HepG2 (cell line): ENCODE measurements at regions not wholly inside any gene's neighbourhood (a gene's known extent, or its start where the extent isn't known, plus 50 kb on each side); places are given as distances from the start of the nearest gene placed in this dataset.

ENCODE experiments used
- CSRNP1 ChIP-seq: sonication (generic); formaldehyde crosslinking; IDR thresholded peaks from 2 replicates; pipeline ENCODE4 v1.8.1; 2023; ENCODE audit warnings: mild to moderate bottlenecking, missing genetic modification reagents
- KIAA2018 ChIP-seq: sonication (generic); formaldehyde crosslinking; IDR thresholded peaks from 2 replicates; pipeline ENCODE4 v1.5.0; 2020; ENCODE audit warnings: mild to moderate bottlenecking, missing genetic modification reagents, borderline replicate concordance
- MED13 ChIP-seq: sonication (generic); formaldehyde crosslinking; IDR thresholded peaks from 2 replicates; pipeline ENCODE4 v1.5.0; 2020; ENCODE audit warnings: missing genetic modification reagents
- MIER3 ChIP-seq: IDR thresholded peaks from 2 replicates; pipeline ENCODE4 v1.6.1; 2016; ENCODE audit warnings: missing compliant biosample characterization, borderline replicate concordance
- MIXL1 ChIP-seq: IDR thresholded peaks from 2 replicates; pipeline ENCODE4 v1.6.1; 2016
- MXD1 ChIP-seq: sonication (generic); formaldehyde crosslinking; IDR thresholded peaks from 2 replicates; pipeline ENCODE4 v1.4.0; 2020; ENCODE audit warnings: mild to moderate bottlenecking, missing genetic modification reagents
- NFATC3 ChIP-seq: sonication (generic); formaldehyde crosslinking; IDR thresholded peaks from 2 replicates; pipeline ENCODE4 v1.5.1; 2020; ENCODE audit warnings: mild to moderate bottlenecking, missing genetic modification reagents
- TBX2 ChIP-seq: sonication (generic); formaldehyde crosslinking; IDR thresholded peaks from 2 replicates; pipeline ENCODE4 v1.5.0; 2020; ENCODE audit warnings: missing genetic modification reagents, mild to moderate bottlenecking, borderline replicate concordance
- THAP11 ChIP-seq: IDR thresholded peaks from 2 replicates; pipeline ENCODE4 v1.6.1; 2016; ENCODE audit warnings: missing biosample characterization, missing genetic modification reagents
- U2AF1 ChIP-seq: fragments of 200-400 bp; formaldehyde crosslinking; optimal IDR thresholded peaks from 2 replicates; pipeline ENCODE3; 2017; ENCODE audit warnings: mild to moderate bottlenecking, low read depth, low read length
- XBP1 ChIP-seq: sonication (generic); formaldehyde crosslinking; IDR thresholded peaks from 2 replicates; pipeline ENCODE4 v1.5.0; 2020; ENCODE audit warnings: missing genetic modification reagents
- ZFP91 ChIP-seq: sonication (generic); formaldehyde crosslinking; IDR thresholded peaks from 2 replicates; pipeline ENCODE4 v1.9.0; 2022; ENCODE audit warnings: missing genetic modification reagents, mild to moderate bottlenecking, borderline replicate concordance
- ZNF276 ChIP-seq: sonication (generic); formaldehyde crosslinking; IDR thresholded peaks from 2 replicates; pipeline ENCODE4 v1.4.0; 2020; ENCODE audit warnings: mild to moderate bottlenecking, low read depth, missing genetic modification reagents
- ZNF331 ChIP-seq: sonication (generic); formaldehyde crosslinking; IDR thresholded peaks from 2 replicates; pipeline ENCODE4 v1.4.0; 2020; ENCODE audit warnings: missing genetic modification reagents
- ZNF709 ChIP-seq: sonication (generic); formaldehyde crosslinking; IDR thresholded peaks from 2 replicates; pipeline ENCODE4 v1.5.0; 2020; ENCODE audit warnings: mild to moderate bottlenecking, missing genetic modification reagents

- TF ChIP-seq ZFP91 (CRISPR knock-in tag) (no peak), U2AF1 (no peak), MIXL1 (peak; percentile 36; the same call in 1 of the 2 replicates), ZNF709 (CRISPR knock-in tag) (no peak), MED13 (no peak), CSRNP1 (CRISPR knock-in tag) (no peak), THAP11 (peak; percentile 46; the same call in 1 of the 2 replicates), TBX2 (no peak), MXD1 (CRISPR knock-in tag) (no peak), NFATC3 (no peak), MIER3 (CRISPR knock-in tag) (0 out of 2 replicates have a peak, but pooled peaks have one; percentile 29), XBP1 (CRISPR knock-in tag) (no peak), ZNF276 (no peak), KIAA2018 (CRISPR knock-in tag) (no peak), ZNF331 (CRISPR knock-in tag) (0 out of 2 replicates have a peak, but pooled peaks have one; percentile 28)
These were observed 189.9 kb upstream of the TANK start (continued) for GRCh38 chr2:160970052-160970965.
